SK-N-SH treated with all-trans-retinoic acid at 6 μM for 48 hours (cell line): ENCODE measurements at regions not wholly inside any gene's neighbourhood (a gene's known extent, or its start where the extent isn't known, plus 50 kb on each side); places are given as distances from the start of the nearest gene placed in this dataset.

Experiments
- ARNTL ChIP-seq: fragments of 450-650 bp; formaldehyde crosslinking; IDR thresholded peaks from 2 replicates; pipeline ENCODE4 v1.5.0; 2020; ENCODE audit warnings: low read depth, mild to moderate bottlenecking, moderate library complexity, borderline replicate concordance
- BACH2 ChIP-seq: fragments of 250-450 bp; sonication (Bioruptor Pico); IDR thresholded peaks from 2 replicates; pipeline ENCODE4 v1.9.0; 2021; ENCODE audit warnings: mild to moderate bottlenecking, borderline replicate concordance
- ISL1 ChIP-seq: fragments of 250-450 bp; sonication (Bioruptor Pico); IDR thresholded peaks from 2 replicates; pipeline ENCODE4 v2.1.2; 2022; ENCODE audit warnings: mild to moderate bottlenecking, moderate library complexity
- POU6F1 ChIP-seq: fragments of 250-450 bp; sonication (Bioruptor Pico); IDR thresholded peaks from 2 replicates; pipeline ENCODE4 v1.8.0; 2021; ENCODE audit warnings: low read depth, mild to moderate bottlenecking, moderate library complexity, borderline replicate concordance
- RARB ChIP-seq: fragments of 250-450 bp; sonication (Bioruptor Pico); IDR thresholded peaks from 2 replicates; pipeline ENCODE4 v1.8.0; 2021; ENCODE audit warnings: mild to moderate bottlenecking, moderate library complexity
- TCF4 ChIP-seq: fragments of 250-450 bp; sonication (Bioruptor Pico); IDR thresholded peaks from 2 replicates; pipeline ENCODE4 v1.8.0; 2021; ENCODE audit warnings: mild to moderate bottlenecking, moderate library complexity, borderline replicate concordance
- TSHZ2 ChIP-seq: fragments of 250-450 bp; sonication (Bioruptor Pico); IDR thresholded peaks from 2 replicates; pipeline ENCODE4 v1.5.0; 2020; ENCODE audit warnings: mild to moderate bottlenecking, moderate library complexity
- ZFP30 ChIP-seq: fragments of 450-650 bp; formaldehyde crosslinking; IDR thresholded peaks from 2 replicates; pipeline ENCODE4 v1.5.0; 2022; ENCODE audit warnings: mild to moderate bottlenecking, moderate library complexity
- ZNF8 ChIP-seq: fragments of 450-650 bp; formaldehyde crosslinking; IDR thresholded peaks from 2 replicates; pipeline ENCODE4 v1.5.0; 2020; ENCODE audit warnings: mild to moderate bottlenecking, moderate library complexity

- no peak for TF ChIP-seq BACH2
- TF ChIP-seq ZNF8 (CRISPR knock-in tag) = no peak
- no peak for TF ChIP-seq ZFP30 (CRISPR knock-in tag)
- no peak for TF ChIP-seq RARB (CRISPR knock-in tag)
- no peak for TF ChIP-seq ISL1
- no peak for TF ChIP-seq ARNTL
- no peak for TF ChIP-seq POU6F1 (CRISPR knock-in tag)
- TF ChIP-seq TCF4 (CRISPR knock-in tag) = no peak
- TF ChIP-seq TSHZ2 = no peak
These were observed 378.9 kb downstream of the GRB14 start for GRCh38 chr2:164242409-164242808.
